SJSA1 (cell line): ENCODE measurements at regions not wholly inside any gene's neighbourhood (a gene's known extent, or its start where the extent isn't known, plus 50 kb on each side); places are given as distances from the start of the nearest gene placed in this dataset.
A peak's percentile ranks its signal among the peaks of the same experiment; 100 is the strongest.

Source experiments
- DNase-seq, 2 experiments: peaks; one replicate each; pipeline ENCODE4 v3.0.0-alpha.2; 2015 to 2020; ENCODE audit warnings: low spot score in 2 of 2, low read depth in 1 of 2
- H3K27ac ChIP-seq: fragments of 250-450 bp; sonication (Bioruptor Pico); 2 replicates; pipeline ENCODE4 v1.5.1; 2020; ENCODE audit warnings: mild to moderate bottlenecking, moderate library complexity
- H3K27me3 ChIP-seq: fragments of 250-450 bp; sonication (Bioruptor Pico); replicated peaks from 2 replicates; pipeline ENCODE4 v1.5.1; 2020; ENCODE audit warnings: mild to moderate bottlenecking, moderate library complexity
- H3K36me3 ChIP-seq: fragments of 250-450 bp; sonication (Bioruptor Pico); 2 replicates; pipeline ENCODE4 v1.5.1; 2020; ENCODE audit warnings: mild to moderate bottlenecking
- H3K4me1 ChIP-seq: fragments of 250-450 bp; sonication (Bioruptor Pico); replicated peaks from 2 replicates; pipeline ENCODE4 v1.6.1; 2021; ENCODE audit warnings: mild to moderate bottlenecking
- H3K4me3 ChIP-seq: fragments of 250-450 bp; sonication (Bioruptor Pico); 2 replicates; pipeline ENCODE4 v1.5.1; 2020; ENCODE audit warnings: mild to moderate bottlenecking
- H3K9me3 ChIP-seq: fragments of 250-450 bp; sonication (Bioruptor Pico); replicated peaks from 2 replicates; pipeline ENCODE4 v1.5.1; 2020; ENCODE audit warnings: mild to moderate bottlenecking

- H3K27ac ChIP-seq: peak overlapping the region; percentile 54; the same call in 1 of the 2 replicates
Measured at GRCh38 chr6:88378639-88379038, 212.5 kb upstream of the CNR1 start.

GRCh38 chr6:88377976-88378568, 211.9 kb upstream of the CNR1 start:
- Histone ChIP-seq H3K4me1 (peaks cover 55% of the 10 kb centered on the region), H3K36me3 (no peaks in the 10 kb centered on the region), H3K27ac (peak overlapping the region; percentile 54), H3K4me3 (no peak overlapping the region), H3K27me3 (no peaks in the 10 kb centered on the region), H3K9me3 (no peaks in the 10 kb centered on the region)
- peak; percentile 50 to 52 for DNase-seq

More at GRCh38 chr6:88378639-88379038, 212.5 kb upstream of the CNR1 start:
- Histone ChIP-seq H3K9me3 (no peaks in the 10 kb centered on the region), H3K4me3 (no peak overlapping the region), H3K36me3 (no peaks in the 10 kb centered on the region), H3K27me3 (no peaks in the 10 kb centered on the region), H3K4me1 (peaks cover 58% of the 10 kb centered on the region)
- no peak for DNase-seq

DNA sequence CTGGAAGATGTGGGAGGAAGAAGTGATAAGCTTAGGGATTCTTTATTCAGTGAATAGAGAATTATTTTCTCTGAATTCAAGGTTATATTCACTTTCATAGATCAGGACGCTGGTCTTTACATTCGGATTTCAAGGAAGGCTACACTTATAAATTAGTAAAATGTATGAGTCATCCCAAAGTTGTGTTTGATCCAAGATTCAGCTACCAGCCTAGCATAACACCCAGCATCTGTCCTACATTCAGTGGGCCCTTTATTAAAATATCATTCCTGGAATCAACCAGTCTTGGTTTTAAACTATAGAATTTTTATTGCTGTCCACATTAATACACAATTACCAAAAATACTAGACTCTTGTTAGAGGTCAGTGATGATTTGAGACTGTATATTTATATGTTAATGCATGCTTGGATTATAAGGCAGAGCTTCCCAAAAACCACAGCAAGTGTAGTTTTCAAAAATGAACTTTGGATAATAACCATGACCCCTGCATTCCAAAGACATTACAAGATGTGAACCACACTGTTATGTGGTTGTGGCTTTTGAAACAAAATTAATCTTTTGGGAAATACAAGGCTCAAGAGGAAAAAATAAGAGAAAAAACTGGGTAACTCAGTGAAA, 210.7 kb upstream of the CNR1 start:
- Histone ChIP-seq H3K36me3 (no peaks in the 10 kb centered on the region), H3K4me1 (peaks cover 54% of the 10 kb centered on the region), H3K27me3 (no peaks in the 10 kb centered on the region), H3K27ac (peak overlapping the region; percentile 54), H3K9me3 (no peaks in the 10 kb centered on the region), H3K4me3 (no peak overlapping the region)
- DNase-seq: peak in 1 of 2 experiments; percentile 79

DNA sequence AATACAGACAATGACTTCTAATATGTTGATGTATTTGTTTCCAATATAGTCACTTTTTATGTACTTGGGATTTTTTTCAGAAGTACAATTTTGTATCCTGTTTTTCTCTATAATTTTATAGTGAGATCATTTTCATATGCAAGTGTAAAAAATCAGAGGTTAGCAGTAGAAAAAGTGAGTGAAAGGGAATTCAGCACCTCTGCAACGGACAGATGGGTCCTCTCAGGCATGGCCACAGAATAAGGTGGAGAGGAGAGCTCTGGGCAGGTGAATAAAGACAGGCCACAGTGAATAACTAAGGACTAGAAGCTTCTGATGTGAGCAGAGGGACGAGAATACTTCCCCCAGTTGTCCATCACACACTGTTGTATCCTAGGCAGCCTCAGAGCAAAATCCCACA, 210.1 kb upstream of the CNR1 start:
- H3K27ac ChIP-seq: peak overlapping the region; percentile 33; the same call in 1 of the 2 replicates
- no peak overlapping the region for H3K4me3 ChIP-seq
- DNase-seq: no peak
- H3K4me1 ChIP-seq: peaks cover 52% of the 10 kb centered on the region
- no peaks in the 10 kb centered on the region for H3K36me3 ChIP-seq
- no peaks in the 10 kb centered on the region for H3K27me3 ChIP-seq
- H3K9me3 ChIP-seq: no peaks in the 10 kb centered on the region

GRCh38 chr6:88374553-88374952, 208.4 kb upstream of the CNR1 start:
- H3K27me3 ChIP-seq: no peaks in the 10 kb centered on the region
- H3K27ac ChIP-seq: no peak overlapping the region
- no peaks in the 10 kb centered on the region for H3K36me3 ChIP-seq

GRCh38 chr6:88371480-88371879, 205.3 kb upstream of the CNR1 start:
- Histone ChIP-seq H3K27me3 (no peaks in the 10 kb centered on the region), H3K27ac (no peak overlapping the region), H3K4me3 (no peak overlapping the region), H3K36me3 (no peaks in the 10 kb centered on the region), H3K4me1 (peaks cover 11% of the 10 kb centered on the region), H3K9me3 (no peaks in the 10 kb centered on the region; the same call in 1 of the 2 replicates)
- no peak for DNase-seq

More at GRCh38 chr6:88374553-88374952, 208.4 kb upstream of the CNR1 start:
- peaks cover 35% of the 10 kb centered on the region for H3K4me1 ChIP-seq
- DNase-seq: no peak
- H3K4me3 ChIP-seq: no peak overlapping the region
- no peaks in the 10 kb centered on the region for H3K9me3 ChIP-seq

DNA sequence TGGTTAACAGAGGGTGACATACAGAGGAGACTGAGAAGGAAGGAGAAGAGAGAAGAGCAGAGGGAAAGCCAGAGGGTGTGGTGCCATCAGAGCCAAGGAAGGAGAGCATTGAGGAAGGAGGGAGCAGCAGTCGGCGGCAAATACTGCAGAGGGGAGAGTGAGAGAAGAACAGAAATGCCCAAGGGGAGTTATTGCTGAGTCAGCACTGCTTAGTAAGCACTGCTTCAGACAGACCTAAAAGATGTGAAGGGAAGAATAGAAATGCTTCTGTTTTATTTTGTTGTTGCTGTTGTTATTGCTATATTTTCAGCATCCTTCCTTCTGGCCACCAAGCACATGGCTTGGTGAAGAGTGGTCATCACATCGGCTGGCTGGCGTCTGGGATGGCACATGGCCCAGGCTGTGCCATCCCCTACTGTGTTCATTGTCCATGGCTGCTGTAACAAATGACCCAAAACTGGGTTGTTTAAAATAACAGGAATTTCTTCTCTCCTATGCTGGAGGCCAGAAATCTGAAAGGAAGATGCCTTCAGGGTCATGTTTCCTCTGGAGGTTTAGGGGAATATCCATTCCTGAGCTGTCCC, 204.1 kb upstream of the CNR1 start:
- Histone ChIP-seq H3K4me1 (0 out of 2 replicates have a peak, but pooled peaks cover 6% of the 10 kb centered on the region), H3K27me3 (no peaks in the 10 kb centered on the region), H3K27ac (no peak overlapping the region), H3K4me3 (no peak overlapping the region), H3K9me3 (no peaks in the 10 kb centered on the region; the same call in 1 of the 2 replicates), H3K36me3 (no peaks in the 10 kb centered on the region)
- DNase-seq: no peak

DNA sequence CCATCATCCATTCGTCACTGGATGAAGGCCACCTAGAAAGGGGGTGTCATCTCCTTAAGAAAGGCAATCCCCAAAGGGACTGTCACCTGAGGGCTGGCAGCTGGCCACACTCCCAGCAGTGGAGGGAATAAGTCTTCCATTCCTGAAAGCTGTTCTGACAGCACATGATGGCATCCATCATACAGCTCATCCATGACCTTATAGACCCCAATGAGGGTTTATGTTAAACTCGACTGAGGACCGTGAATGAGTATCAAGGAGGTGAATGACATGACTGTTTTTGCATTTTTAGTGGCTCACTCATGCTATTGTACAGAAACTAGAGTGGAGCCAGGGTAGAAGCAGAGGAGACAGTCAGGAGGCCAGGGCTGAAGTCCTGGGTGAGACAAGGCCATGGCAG, 203.1 kb upstream of the CNR1 start:
- Histone ChIP-seq H3K4me3 (no peak overlapping the region), H3K4me1 (0 out of 2 replicates have a peak, but pooled peaks cover 6% of the 10 kb centered on the region), H3K36me3 (no peaks in the 10 kb centered on the region), H3K9me3 (no peaks in the 10 kb centered on the region; the same call in 1 of the 2 replicates), H3K27me3 (no peaks in the 10 kb centered on the region), H3K27ac (no peak overlapping the region)
- no peak for DNase-seq

- H3K4me3 ChIP-seq: no peak overlapping the region
- 0 out of 2 replicates have a peak, but pooled peaks cover 6% of the 10 kb centered on the region for H3K4me1 ChIP-seq
- no peaks in the 10 kb centered on the region for H3K27me3 ChIP-seq
- H3K27ac ChIP-seq: no peak overlapping the region
- no peaks in the 10 kb centered on the region; the same call in 1 of the 2 replicates for H3K9me3 ChIP-seq
- no peaks in the 10 kb centered on the region for H3K36me3 ChIP-seq
- peak in 1 of 2 experiments; percentile 16 for DNase-seq
Measured at GRCh38 chr6:88368071-88368787, 202.1 kb upstream of the CNR1 start.

DNA sequence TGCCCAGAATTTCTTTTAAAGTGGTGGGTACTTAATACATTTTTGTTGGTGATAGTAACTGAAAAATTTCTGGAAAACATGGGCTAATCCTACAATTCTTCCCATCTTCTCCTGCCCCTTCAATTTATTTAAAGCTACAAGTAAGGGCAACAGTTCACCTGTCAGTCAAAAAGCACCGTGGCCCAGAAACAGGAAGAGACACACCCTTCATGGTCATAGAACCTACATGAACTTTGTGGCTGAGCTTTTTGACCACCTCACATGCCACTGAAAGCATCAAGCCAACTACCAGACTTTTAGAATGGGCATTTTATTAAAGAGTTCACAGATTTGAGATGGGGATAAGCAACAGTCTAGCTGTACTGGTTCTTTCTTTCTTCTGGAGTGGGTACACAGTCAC, 201.1 kb upstream of the CNR1 start:
- H3K36me3 ChIP-seq: no peaks in the 10 kb centered on the region
- no peaks in the 10 kb centered on the region; the same call in 1 of the 2 replicates for H3K9me3 ChIP-seq
- DNase-seq: no peak
- 0 out of 2 replicates have a peak, but pooled peaks cover 6% of the 10 kb centered on the region for H3K4me1 ChIP-seq
- no peak overlapping the region for H3K4me3 ChIP-seq
- H3K27me3 ChIP-seq: no peaks in the 10 kb centered on the region
- H3K27ac ChIP-seq: no peak overlapping the region

DNA sequence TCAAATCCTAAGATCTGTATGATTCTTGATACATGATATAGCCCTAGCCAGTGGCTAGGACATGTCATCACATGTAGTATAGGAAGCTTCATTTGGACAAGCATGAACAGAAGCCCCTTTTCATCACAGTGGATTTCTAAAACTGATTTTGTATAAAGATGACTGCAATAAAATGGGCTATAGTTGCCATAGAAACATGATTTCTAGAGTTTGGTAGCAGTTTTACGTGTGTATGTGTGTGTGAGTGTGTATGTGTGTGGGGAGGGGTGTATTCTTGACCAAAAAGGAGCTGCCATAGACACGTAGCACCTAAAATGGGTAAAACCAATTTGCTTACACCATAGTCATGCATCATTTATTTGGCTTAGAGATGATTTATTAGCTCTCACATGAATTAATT, 200.5 kb upstream of the CNR1 start:
- Histone ChIP-seq H3K36me3 (no peaks in the 10 kb centered on the region), H3K27me3 (no peaks in the 10 kb centered on the region), H3K4me1 (0 out of 2 replicates have a peak, but pooled peaks cover 6% of the 10 kb centered on the region)

GRCh38 chr6:88365656-88366055, 199.5 kb upstream of the CNR1 start:
- Histone ChIP-seq H3K4me1 (peaks cover 13% of the 10 kb centered on the region), H3K36me3 (no peaks in the 10 kb centered on the region), H3K9me3 (no peaks in the 10 kb centered on the region; the same call in 1 of the 2 replicates), H3K4me3 (no peak overlapping the region), H3K27me3 (no peaks in the 10 kb centered on the region), H3K27ac (no peak overlapping the region)
- no peak for DNase-seq

More for the DNA sequence above, 200.5 kb upstream of the CNR1 start:
- DNase-seq: no peak
- Histone ChIP-seq H3K27ac (no peak overlapping the region), H3K4me3 (no peak overlapping the region), H3K9me3 (no peaks in the 10 kb centered on the region; the same call in 1 of the 2 replicates)

GRCh38 chr6:88365230-88365629, 199.1 kb upstream of the CNR1 start:
- no peaks in the 10 kb centered on the region for H3K36me3 ChIP-seq
- H3K27me3 ChIP-seq: no peaks in the 10 kb centered on the region
- H3K27ac ChIP-seq: no peak overlapping the region
- peaks cover 18% of the 10 kb centered on the region for H3K4me1 ChIP-seq
- no peak overlapping the region for H3K4me3 ChIP-seq
- no peak for DNase-seq
- H3K9me3 ChIP-seq: no peaks in the 10 kb centered on the region; the same call in 1 of the 2 replicates
